Activated T-cell treated with anti-CD3 and anti-CD28 coated beads, Interleukin-2, amount 50 U/mL, for 72 hours (primary cell): ENCODE measurements at regions not wholly inside any gene's neighbourhood (a gene's known extent, or its start where the extent isn't known, plus 50 kb on each side); places are given as distances from the start of the nearest gene placed in this dataset.
"Not testable (repeated sequence)": the region's sequence is repeated elsewhere in the genome, so short reads cannot be mapped to it uniquely, and the experiment has no call there.

ENCODE experiments used
- ATAC-seq, 2 donors: fragments of 150-1000 bp; cut with Tn5 transposase; replicated peaks in 1 of 2; 2 replicates each; pipeline ENCODE4 v1.10.0; 2021; ENCODE audit warnings: moderate library complexity in 2 of 2, mild to moderate bottlenecking in 1 of 2
- DNase-seq, 2 donors: peaks; one replicate each; pipeline ENCODE4 v3.0.0; 2021 to 2022; ENCODE audit warnings: mixed read lengths in 1 of 2
- H3K27ac Mint-ChIP-seq: one replicate; pipeline ENCODE4 v1.8.0; 2022; ENCODE audit warnings: mild to moderate bottlenecking, moderate library complexity, mixed read lengths
- H3K27me3 Mint-ChIP-seq: one replicate; pipeline ENCODE4 v1.8.0; 2022; ENCODE audit warnings: low read depth, mixed read lengths
- H3K36me3 Mint-ChIP-seq, 2 donors: one replicate each; pipeline ENCODE4 v1.8.0; 2022; ENCODE audit warnings: mixed read lengths in 2 of 2, mild to moderate bottlenecking in 1 of 2; ENCODE audit not compliant: insufficient read depth in 2 of 2
- H3K4me1 Mint-ChIP-seq: one replicate; pipeline ENCODE4 v1.8.0; 2022; ENCODE audit warnings: low read depth, mixed read lengths
- H3K4me3 Mint-ChIP-seq, 2 donors: one replicate each; pipeline ENCODE4 v1.8.0; 2022; ENCODE audit warnings: mild to moderate bottlenecking in 2 of 2, mixed read lengths in 2 of 2, moderate library complexity in 2 of 2
- H3K9me3 Mint-ChIP-seq, 2 donors: one replicate each; pipeline ENCODE4 v1.8.0; 2022; ENCODE audit warnings: mixed read lengths in 2 of 2

- no peak overlapping the region for H3K27ac Mint-ChIP-seq
- DNase-seq (no peak), ATAC-seq (no peak)
- H3K4me3 Mint-ChIP-seq: no peak overlapping the region
- H3K4me1 Mint-ChIP-seq: no peaks in the 10 kb centered on the region
- no peaks in the 10 kb centered on the region for H3K36me3 Mint-ChIP-seq
- H3K27me3 Mint-ChIP-seq: no peaks in the 10 kb centered on the region
- peaks cover 1 to 13% of the 10 kb centered on the region in 2 donors for H3K9me3 Mint-ChIP-seq
Measured at GRCh38 chr10:52949899-52950298, 177.3 kb upstream of the MBL2 start.

GRCh38 chr10:52946486-52946885, 173.9 kb upstream of the MBL2 start:
- DNase-seq: no peak
- Mint-ChIP-seq H3K4me1 (no peaks in the 10 kb centered on the region), H3K27me3 (no peaks in the 10 kb centered on the region), H3K36me3 (no peaks in the 10 kb centered on the region), H3K9me3 (peaks cover 3 to 8% of the 10 kb centered on the region in 2 donors), H3K27ac (no peak overlapping the region), H3K4me3 (no peak overlapping the region)
- ATAC-seq: no peak

- ATAC-seq, H3K4me3 Mint-ChIP-seq, H3K27ac Mint-ChIP-seq, DNase-seq, H3K36me3 Mint-ChIP-seq, H3K9me3 Mint-ChIP-seq, H3K4me1 Mint-ChIP-seq, H3K27me3 Mint-ChIP-seq: not testable (repeated sequence)
Measured at GRCh38 chr10:52945521-52945920, 172.9 kb upstream of the MBL2 start.

- H3K4me3 Mint-ChIP-seq: no peak overlapping the region
- H3K4me1 Mint-ChIP-seq: no peaks in the 10 kb centered on the region
- DNase-seq: no peak
- H3K27ac Mint-ChIP-seq: no peak overlapping the region
- no peak for ATAC-seq
- H3K27me3 Mint-ChIP-seq: no peaks in the 10 kb centered on the region
- H3K9me3 Mint-ChIP-seq: peaks cover 2 to 6% of the 10 kb centered on the region in 2 donors
- no peaks in the 10 kb centered on the region for H3K36me3 Mint-ChIP-seq
Measured at GRCh38 chr10:52940921-52941320, 168.3 kb upstream of the MBL2 start.

GRCh38 chr10:52939894-52940293, 167.3 kb upstream of the MBL2 start:
- H3K27me3 Mint-ChIP-seq: no peaks in the 10 kb centered on the region
- H3K27ac Mint-ChIP-seq: no peak overlapping the region
- ATAC-seq: no peak
- H3K4me1 Mint-ChIP-seq: no peaks in the 10 kb centered on the region
- H3K36me3 Mint-ChIP-seq: no peaks in the 10 kb centered on the region
- H3K9me3 Mint-ChIP-seq: peaks cover 2 to 6% of the 10 kb centered on the region in 2 donors
- no peak overlapping the region for H3K4me3 Mint-ChIP-seq
- no peak for DNase-seq

- peaks cover 0 to 1% of the 10 kb centered on the region in 2 donors for H3K36me3 Mint-ChIP-seq
- no peaks in the 10 kb centered on the region for H3K4me1 Mint-ChIP-seq
- no peaks in the 10 kb centered on the region for H3K27me3 Mint-ChIP-seq
- H3K9me3 Mint-ChIP-seq: peaks cover 0 to 6% of the 10 kb centered on the region in 2 donors
- no peak overlapping the region for H3K4me3 Mint-ChIP-seq
- DNase-seq: no peak
- ATAC-seq: no peak
- no peak overlapping the region for H3K27ac Mint-ChIP-seq
Measured at GRCh38 chr10:52933748-52934147, 161.2 kb upstream of the MBL2 start.

GRCh38 chr10:52927678-52928077, 155.1 kb upstream of the MBL2 start:
- DNase-seq (no peak), ATAC-seq (no peak)
- peaks cover 0 to 1% of the 10 kb centered on the region in 2 donors for H3K36me3 Mint-ChIP-seq
- H3K4me1 Mint-ChIP-seq: no peaks in the 10 kb centered on the region
- H3K27ac Mint-ChIP-seq: no peak overlapping the region
- peaks cover 0 to 3% of the 10 kb centered on the region in 2 donors for H3K9me3 Mint-ChIP-seq
- no peaks in the 10 kb centered on the region for H3K27me3 Mint-ChIP-seq
- H3K4me3 Mint-ChIP-seq: no peak overlapping the region

- H3K27me3 Mint-ChIP-seq: no peaks in the 10 kb centered on the region
- DNase-seq (no peak), ATAC-seq (no peak)
- H3K27ac Mint-ChIP-seq: no peak overlapping the region
- no peaks in the 10 kb centered on the region for H3K36me3 Mint-ChIP-seq
- H3K4me1 Mint-ChIP-seq: no peaks in the 10 kb centered on the region
- no peak overlapping the region for H3K4me3 Mint-ChIP-seq
- peaks cover 3 to 4% of the 10 kb centered on the region in 2 donors for H3K9me3 Mint-ChIP-seq
Measured at GRCh38 chr10:52923520-52923919, 150.9 kb upstream of the MBL2 start.

- H3K27me3 Mint-ChIP-seq: no peaks in the 10 kb centered on the region
- H3K4me3 Mint-ChIP-seq: no peak overlapping the region
- ATAC-seq (no peak), DNase-seq (no peak)
- H3K36me3 Mint-ChIP-seq: no peaks in the 10 kb centered on the region
- peaks cover 4 to 9% of the 10 kb centered on the region in 2 donors for H3K9me3 Mint-ChIP-seq
- H3K27ac Mint-ChIP-seq: no peak overlapping the region
- H3K4me1 Mint-ChIP-seq: no peaks in the 10 kb centered on the region
Measured at GRCh38 chr10:52918714-52919305, 146.2 kb upstream of the MBL2 start.

- no peaks in the 10 kb centered on the region for H3K36me3 Mint-ChIP-seq
- H3K4me3 Mint-ChIP-seq: no peak overlapping the region
- peaks cover 1 to 5% of the 10 kb centered on the region in 2 donors for H3K9me3 Mint-ChIP-seq
- no peak for ATAC-seq
- no peaks in the 10 kb centered on the region for H3K4me1 Mint-ChIP-seq
- no peak overlapping the region for H3K27ac Mint-ChIP-seq
- no peak for DNase-seq
- no peaks in the 10 kb centered on the region for H3K27me3 Mint-ChIP-seq
Measured at GRCh38 chr10:52915391-52915790, 142.8 kb upstream of the MBL2 start.

- Mint-ChIP-seq H3K4me3 (no peak overlapping the region), H3K4me1 (no peaks in the 10 kb centered on the region), H3K9me3 (peaks cover 0 to 4% of the 10 kb centered on the region in 2 donors), H3K27me3 (no peaks in the 10 kb centered on the region), H3K27ac (no peak overlapping the region), H3K36me3 (no peaks in the 10 kb centered on the region)
- DNase-seq (no peak), ATAC-seq (no peak)
Measured at GRCh38 chr10:52911163-52911562, 138.6 kb upstream of the MBL2 start.

GRCh38 chr10:52908478-52908877, 135.9 kb upstream of the MBL2 start:
- H3K4me1 Mint-ChIP-seq: no peaks in the 10 kb centered on the region
- ATAC-seq (no peak), DNase-seq (no peak)
- no peak overlapping the region for H3K27ac Mint-ChIP-seq
- peaks cover 2 to 3% of the 10 kb centered on the region in 2 donors for H3K9me3 Mint-ChIP-seq
- no peaks in the 10 kb centered on the region for H3K36me3 Mint-ChIP-seq
- H3K27me3 Mint-ChIP-seq: no peaks in the 10 kb centered on the region
- no peak overlapping the region for H3K4me3 Mint-ChIP-seq

GRCh38 chr10:52906046-52906445, 133.5 kb upstream of the MBL2 start:
- Mint-ChIP-seq H3K4me3 (no peak overlapping the region), H3K36me3 (no peaks in the 10 kb centered on the region), H3K27me3 (no peaks in the 10 kb centered on the region), H3K9me3 (peaks cover 2 to 3% of the 10 kb centered on the region in 2 donors), H3K27ac (no peak overlapping the region), H3K4me1 (no peaks in the 10 kb centered on the region)
- ATAC-seq (no peak), DNase-seq (no peak)

GRCh38 chr10:52903397-52903938, 130.9 kb upstream of the MBL2 start:
- H3K36me3 Mint-ChIP-seq: no peaks in the 10 kb centered on the region
- ATAC-seq: no peak
- DNase-seq: no peak

More at GRCh38 chr10:52903397-52903938, 130.9 kb upstream of the MBL2 start:
- H3K27me3 Mint-ChIP-seq: no peaks in the 10 kb centered on the region
- no peak overlapping the region for H3K27ac Mint-ChIP-seq
- no peak overlapping the region for H3K4me3 Mint-ChIP-seq
- H3K9me3 Mint-ChIP-seq: peaks cover 3 to 6% of the 10 kb centered on the region in 2 donors
- H3K4me1 Mint-ChIP-seq: no peaks in the 10 kb centered on the region
